NCI-H146 treated with DMSO at 0.1 percent for 48 hours (cell line): ENCODE measurements at regions not wholly inside any gene's neighbourhood (a gene's known extent, or its start where the extent isn't known, plus 50 kb on each side); places are given as distances from the start of the nearest gene placed in this dataset.
"Not testable (repeated sequence)": the region's sequence is repeated elsewhere in the genome, so short reads cannot be mapped to it uniquely, and the experiment has no call there.

Experiments used
- DNase-seq: peaks from one replicate; lab custom pipeline; 2025; ENCODE audit not compliant: unreplicated experiment; lab: John Stamatoyannopoulos, UW

DNA sequence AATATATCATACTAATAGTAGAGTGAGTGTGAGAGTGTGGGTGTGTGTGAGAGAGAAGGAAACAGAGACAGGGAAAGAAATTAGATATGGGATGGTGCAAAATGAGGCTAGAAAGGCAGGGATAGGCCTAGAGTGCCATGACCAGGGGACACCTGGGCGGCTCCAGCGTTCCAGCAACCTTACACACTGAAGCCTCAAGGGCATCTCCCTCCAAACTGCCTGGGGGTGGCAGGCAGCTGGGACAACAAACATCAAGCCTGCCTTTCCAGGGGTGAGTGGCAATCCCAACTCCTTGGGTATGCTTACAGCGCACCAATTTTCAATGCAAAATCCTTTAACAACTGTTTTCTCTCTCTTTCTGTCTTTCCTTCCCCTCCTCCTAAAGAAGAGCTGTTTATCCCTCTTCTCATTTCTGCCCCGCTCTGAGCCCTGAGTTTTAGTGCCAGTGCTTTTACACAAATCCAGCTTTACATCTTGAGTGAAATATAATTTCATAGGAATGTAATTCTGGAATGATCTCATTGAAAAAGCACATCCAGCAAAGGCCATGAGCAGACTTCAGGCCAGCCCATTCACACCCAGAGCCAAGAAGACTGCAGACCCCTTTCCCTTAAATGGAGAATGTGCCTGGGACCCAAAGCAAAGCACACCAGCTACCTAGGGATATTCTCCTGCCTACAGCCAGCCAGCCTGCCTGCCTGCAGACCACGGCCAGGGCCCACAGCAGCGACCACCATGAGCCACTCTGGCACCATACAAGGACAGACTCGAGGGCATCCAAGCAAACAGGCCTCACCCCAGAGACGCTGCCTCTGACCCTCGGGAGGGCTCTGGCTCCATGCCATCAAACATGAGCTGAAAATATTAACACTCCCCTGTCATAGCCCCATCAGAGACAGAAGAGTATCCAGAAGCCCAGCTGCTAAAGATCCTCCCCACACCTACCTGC lies 90.3 kb downstream of the RPL27A start:
- DNase-seq: no peak

DNA sequence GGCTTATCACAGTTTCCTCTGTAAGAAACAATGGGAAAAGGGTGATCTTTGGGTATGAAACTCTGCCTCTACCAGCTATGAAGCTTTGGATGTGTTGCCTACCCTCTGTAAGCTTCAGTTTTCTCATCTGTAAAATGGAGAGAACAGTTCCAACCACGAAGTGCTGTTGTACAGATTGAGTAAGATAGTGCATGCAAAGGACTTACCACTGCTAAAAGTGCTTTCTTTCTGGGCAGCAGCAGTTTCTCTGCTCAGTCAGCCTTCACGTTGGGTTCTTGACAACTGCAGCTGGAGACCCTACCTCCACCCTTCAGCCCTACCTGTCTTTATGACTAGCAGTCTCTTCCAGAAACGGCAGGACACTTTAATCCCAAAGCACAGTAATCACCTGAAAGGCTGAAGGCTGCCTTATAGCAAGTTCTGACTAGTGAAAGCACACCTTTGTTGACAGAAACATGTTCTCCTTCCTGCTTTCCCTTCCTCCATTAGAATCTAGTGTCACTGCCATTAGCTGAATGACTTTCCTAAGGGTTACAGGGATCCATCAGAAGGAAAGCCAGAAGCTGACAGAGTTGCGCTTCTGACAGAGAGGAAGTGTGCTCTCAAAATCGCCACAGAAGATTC lies 91.4 kb downstream of the RPL27A start:
- DNase-seq: no peak

DNA sequence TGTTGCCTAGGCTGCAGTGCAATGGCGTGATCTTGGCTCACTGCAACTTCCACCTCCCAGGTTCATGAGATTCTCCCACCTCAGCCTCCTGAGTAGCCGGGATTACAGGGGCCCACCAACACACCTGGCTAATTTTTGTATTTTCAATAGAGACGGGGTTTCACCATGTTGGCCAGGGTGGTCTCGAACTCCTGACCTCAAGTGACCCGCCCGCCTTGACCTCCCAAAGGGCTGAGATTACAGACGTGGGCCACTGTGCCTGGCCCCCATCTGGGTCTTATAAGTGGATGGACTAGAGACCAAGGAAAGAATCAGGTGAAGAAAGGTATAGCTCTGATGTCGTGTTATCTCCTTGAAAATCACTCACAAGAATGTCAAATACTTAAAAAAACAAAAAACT lies 92.3 kb downstream of the RPL27A start:
- DNase-seq: not testable (repeated sequence)

DNA sequence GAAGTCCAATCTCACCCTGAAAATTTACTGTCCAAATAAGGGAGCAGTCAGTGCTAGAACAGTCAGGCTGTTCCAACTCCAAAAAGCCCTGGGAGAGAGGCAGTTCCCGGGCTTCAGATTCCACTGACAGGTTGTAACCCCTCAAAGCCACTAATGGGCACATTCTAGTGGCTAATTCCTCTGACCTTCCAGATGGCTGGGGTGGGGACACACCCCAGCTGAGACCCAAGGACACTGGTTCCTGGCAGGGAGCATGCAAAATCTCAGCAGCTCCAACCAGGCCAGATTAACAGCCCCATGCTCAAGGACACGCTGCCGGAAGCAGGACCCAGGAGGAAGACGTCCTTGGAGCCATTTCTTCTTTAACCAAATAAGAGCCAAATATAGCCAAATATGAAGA lies 92.7 kb downstream of the RPL27A start:
- DNase-seq: no peak

DNA sequence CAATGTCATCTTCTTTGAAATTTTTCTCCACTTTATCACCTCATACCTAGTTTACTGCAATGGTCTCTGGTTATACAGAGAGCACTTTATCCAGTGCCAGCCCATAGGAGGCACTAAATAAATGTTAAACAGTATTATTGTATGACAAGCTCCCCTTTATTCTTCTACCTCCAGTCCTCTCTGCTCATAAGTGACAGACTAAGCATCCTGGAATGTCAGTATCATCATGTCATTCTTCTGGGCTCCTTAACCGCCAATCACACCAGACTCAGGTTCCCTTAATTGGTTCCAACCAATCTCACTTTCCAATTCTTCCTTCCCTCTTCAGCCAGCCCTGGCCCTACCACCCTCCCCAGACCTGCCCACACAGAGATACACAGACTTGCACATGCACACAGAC lies 93.1 kb downstream of the RPL27A start:
- no peak for DNase-seq

DNA sequence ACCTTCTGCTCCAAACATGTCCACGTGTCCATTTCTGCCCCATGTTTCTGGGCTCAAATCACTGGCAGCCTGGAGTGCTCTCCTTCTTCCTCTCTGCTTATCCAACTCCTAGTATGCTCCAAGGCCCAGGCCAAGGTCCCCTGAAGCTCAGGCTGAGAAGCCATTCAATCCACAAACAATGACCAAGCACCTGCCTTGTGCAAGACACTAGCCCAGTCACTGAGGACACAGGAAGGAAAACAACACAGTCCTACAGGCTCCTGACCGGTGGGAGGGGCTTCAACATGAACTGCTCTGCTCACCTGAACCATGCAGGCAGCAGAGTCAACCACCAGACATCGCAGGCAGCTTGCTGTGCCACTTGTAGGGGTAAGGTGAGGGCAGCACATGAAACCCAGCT lies 93.6 kb downstream of the RPL27A start:
- DNase-seq: no peak

DNA sequence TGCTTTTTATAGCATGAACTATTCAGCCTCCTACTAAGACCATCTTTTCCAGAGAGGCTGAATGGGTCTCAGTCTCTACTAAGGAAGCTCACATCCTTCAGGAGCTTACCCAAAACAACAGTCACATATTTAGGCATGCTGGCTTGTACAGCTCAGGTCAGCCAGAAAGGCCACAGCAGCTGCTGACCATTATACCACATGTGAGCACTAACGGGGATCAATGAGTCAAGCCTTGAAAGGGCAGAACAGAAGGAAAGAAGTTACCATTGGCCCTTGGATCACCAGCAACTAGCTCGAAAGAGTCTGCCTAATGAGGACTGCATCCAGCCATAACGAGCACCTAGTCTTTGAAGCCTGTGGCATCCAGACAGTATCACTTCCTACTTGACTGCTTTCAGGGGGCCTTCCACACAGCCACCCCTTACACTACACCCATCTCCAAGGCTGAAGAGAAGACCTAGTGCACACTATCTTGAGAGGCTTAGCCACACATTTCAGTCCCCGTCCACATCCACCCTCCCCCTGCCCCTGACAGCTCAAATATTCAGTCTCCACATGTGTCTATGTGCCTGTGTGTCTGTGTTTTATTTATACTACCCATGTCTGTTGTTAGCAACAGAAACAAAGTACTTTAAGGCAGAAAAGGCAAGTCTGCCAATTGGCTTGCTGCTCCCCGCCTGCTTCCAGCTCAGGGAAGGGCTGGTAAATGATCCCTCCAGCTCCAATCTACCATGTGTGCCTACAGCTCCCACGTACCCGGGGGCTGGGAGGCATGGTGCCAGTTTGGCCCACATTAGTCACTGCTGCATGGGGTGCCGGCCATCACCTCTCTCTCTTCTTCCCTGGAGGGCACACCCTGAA lies 95.5 kb downstream of the RPL27A start:
- no peak for DNase-seq

DNA sequence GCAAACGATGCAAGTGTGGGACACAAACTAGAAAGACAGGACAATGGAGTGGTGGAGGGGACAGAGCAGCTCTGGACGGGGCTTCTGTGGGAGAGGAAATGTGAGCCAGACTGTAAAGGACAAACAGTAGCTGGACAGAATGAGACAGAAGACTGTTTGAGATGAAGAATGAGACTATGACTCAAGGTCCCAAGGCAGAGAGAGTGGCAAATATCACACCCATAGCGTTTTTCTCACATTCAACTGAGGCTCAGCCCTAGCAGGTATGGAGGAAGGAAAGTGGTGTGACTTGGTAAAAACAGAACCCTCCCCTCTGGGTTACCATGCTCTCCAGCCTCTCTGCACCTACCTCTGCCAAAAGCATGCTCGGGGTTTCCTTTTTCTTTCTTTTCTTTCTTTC lies 96.5 kb downstream of the RPL27A start:
- no peak for DNase-seq

DNA sequence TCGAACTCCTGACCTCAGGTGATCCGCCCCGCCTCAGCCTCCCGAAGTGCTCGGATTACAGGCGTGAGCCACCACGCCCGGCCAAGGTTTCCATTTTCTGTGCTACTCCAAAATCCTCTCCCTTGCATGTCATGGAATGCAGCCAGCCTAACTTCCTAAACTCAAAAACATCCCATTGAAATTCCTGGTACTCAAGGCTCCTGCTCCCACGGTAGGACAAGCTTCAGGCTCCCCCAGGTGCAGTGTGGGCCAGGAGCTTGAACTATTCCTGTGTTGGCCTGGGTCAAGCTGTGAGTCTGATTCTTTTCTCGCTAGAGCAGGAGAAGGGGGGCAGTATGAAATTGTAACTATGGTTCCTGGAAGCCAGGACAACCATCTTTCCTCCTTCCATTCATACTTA lies 97.1 kb downstream of the RPL27A start:
- no peak for DNase-seq

DNA sequence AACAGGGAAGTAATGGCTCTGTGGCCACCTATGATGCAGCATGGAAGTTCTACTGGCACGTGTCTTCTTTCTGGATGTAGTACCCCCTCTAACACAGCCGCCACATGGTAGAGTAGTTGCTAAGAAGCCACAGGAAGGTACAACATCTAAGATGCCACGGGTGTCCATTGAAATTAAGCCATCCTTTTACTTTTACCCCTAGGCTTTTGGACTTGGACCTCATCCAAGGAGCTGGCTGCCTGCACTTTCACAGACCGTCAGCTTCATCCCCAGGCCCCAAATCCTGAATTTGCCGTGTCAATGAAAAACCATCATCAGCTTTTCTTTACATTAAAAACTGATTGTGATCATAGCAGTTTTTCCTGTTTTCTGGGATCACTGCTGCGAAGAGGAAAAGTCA lies 102.4 kb downstream of the RPL27A start:
- DNase-seq: no peak

DNA sequence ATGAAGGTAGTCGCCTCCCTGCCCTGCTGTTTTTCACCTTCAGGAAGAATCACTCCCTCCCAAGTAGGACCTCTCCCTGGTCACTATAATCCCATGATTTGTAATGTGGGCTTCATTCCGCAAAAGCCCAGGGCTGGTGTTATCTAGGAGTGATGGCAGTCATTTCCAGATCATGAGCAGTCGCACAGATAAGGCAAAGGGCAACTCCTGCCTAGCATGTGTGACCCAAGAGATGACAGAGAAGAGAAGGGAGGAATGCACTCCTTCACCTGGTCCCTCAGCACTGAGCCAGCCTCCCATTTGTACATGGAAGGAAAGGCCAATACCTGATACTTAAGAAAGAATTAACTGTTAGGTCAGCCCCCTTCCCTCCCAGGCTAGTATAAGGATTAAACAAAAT lies 102.9 kb downstream of the RPL27A start:
- DNase-seq: no peak

DNA sequence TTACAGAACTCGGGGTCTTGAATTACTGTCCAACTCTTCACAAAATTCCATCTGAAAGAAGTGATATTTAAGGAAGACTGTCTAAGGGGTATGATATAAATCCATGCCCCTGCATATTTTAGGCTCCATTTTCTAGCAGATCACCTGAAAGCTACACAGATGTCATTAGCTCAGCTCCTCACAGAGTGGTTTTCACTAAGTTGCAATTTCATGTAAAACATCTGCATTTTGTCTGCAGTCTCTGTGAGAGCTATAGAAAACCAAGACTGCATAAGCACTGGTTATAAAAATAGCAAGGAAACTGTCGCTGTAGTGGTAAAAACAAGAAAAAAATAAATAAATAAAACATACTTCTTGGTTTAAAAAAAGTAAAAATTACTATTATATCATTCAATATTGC lies 103.4 kb downstream of the RPL27A start:
- DNase-seq: no peak

DNA sequence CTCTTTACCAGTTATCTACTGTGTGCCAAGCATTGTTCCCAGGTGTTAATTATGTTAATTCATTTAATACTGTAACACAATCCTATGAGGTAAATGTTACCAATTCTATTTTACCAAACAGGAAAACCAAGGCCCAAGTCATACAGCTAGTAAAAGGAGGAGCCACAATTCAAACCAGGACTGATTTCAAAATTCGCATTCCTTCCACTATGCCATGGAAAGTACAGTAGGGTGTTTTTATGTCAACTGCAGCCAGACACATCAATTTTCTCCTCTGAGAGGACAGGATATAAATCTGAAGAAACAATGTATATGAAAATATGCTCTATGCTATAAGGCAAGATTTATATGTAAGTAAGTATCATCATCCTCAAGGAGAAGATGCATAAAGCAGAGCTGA lies 104.3 kb downstream of the RPL27A start:
- DNase-seq: no peak

DNA sequence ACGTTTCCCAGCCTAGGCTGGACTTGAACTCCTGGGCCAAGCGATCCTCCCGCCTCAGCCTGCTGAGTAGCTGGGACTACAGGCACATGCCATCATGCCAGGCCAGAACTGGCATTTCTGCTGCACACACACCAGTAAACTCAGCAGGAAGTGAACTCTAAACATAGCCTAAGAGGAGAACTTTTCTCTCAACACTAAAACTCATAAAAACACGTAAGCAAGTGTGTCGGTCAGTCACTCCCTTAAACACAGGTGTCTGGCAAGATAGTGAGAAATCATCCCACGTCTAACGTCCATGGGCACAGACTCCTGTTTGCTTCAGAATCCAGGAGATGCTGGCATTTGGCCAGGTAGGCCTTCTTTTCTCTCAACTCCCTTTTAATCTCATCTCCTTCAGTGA lies 104.8 kb downstream of the RPL27A start:
- no peak for DNase-seq

DNA sequence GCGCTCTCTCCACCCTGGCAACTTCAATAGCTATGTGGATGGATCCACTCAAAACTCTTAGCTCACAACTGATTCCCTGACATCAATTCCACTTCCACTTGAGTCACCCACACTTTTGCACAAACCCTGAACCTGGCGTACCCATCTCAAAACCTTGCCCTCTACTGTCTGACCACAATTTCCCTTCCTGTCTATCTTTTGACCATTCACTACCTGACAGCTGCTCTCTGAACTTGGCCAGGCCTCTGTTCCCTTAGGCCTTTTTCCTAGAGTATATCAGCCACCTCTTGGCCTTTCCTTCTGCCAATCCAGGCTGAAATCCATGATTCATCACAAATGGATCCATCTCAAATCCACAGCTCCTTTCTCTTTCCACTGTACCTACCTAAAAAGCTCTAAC lies 106.0 kb downstream of the RPL27A start:
- no peak for DNase-seq

DNA sequence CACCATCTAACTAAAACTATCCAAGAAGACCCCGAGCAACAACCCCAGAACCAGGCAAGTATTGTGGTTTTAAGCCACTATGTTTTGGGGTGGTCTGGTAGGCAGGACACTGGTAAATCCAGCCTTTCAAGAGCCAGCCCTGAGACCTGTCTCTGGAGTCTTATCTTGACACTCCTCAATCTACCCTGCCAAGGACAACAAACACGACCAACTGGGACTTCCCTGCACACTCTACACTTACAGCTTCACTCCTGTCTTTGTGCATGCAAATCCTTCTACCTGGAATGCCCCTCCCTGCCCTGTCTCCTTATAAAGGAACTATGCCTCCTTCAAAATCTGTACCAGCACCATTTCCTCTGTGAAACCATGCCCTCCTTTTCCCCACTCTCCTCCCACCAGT lies 107.3 kb downstream of the RPL27A start:
- no peak for DNase-seq

DNA sequence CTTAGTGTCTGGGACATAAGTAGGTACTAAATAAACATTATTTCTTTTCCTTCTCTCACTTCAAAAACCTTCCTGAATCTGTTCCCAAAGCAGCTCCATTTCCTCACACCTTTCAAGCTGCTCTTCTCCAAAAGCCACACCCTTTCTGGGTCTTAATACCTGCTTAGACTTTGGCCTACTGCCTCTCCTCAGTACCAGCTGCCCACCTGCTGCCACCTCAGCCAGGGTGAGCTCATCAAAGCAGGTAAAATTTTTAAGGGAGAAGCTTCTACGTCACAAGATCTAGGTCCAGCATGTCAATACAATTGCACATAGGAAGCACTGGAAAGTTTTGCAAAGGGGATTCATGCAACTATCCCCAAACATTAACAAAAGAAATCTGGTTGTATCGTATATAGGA lies 108.4 kb downstream of the RPL27A start:
- DNase-seq: no peak

DNA sequence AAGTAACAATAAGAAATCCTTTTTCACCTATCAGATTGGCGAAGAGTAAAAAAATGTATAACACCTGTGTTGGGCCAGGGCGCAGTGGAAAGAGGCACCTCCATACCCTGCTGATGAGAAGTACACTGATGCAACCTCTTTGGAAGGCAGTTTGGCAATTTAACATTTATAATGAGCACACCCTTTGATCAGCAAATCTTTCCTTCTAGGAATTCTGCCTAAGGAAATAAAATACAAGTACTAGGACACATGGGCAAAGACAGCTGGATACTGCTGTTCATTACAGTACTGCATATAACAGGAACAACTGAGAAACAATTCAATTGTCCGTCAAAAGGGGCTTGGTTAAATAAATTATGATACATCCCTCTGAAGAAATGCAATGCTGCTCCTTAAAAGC lies 110.1 kb downstream of the RPL27A start:
- no peak for DNase-seq

DNA sequence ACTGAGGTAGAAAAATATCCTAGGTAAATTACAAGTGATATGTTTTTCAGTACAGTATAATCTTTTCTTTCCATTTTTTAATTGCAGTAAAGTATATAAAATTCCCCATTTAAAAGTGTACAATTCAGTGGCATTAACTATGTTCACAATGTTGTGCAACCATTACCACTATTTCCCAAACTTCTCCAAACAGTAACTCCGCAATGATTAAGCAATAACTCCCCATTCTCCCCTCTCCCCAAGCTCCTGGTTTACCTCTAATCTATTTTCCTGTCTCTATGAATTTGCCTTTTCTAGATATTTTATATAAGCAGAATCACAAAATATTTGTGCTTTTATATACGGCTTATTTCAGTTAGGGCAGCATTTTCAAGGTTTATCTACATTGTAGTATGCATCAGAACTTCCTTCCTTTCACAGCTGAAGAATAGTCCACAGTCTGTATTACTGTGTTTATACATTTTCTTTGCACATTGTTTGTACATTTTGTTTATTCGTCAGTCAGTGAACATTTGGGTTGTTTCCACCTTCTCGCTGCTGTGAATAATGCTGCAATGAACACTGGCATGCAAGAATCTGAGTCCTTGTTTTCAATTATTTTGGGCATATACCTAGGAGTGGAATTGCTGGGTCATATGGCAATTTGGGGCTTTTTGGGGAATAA lies 110.7 kb downstream of the RPL27A start:
- DNase-seq: no peak

DNA sequence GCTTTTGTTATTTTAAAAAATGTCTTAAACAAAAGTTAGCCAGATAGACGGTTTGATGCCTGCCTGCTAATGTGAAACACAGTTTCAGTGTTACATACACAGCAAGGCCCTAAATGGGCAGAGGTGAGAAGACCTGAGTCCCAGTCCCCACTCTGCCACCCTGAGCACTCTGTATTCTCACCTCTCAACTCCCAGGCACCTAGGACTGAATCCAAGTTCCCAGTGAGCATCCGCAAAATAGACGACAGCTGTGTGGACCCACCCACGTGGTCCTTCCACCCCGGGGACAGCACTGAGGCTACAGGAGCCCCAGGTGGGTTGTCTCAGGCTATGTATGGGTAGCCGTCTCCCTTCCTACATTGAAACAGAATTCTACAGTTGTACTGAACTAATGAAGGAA lies 111.5 kb downstream of the RPL27A start:
- no peak for DNase-seq

DNA sequence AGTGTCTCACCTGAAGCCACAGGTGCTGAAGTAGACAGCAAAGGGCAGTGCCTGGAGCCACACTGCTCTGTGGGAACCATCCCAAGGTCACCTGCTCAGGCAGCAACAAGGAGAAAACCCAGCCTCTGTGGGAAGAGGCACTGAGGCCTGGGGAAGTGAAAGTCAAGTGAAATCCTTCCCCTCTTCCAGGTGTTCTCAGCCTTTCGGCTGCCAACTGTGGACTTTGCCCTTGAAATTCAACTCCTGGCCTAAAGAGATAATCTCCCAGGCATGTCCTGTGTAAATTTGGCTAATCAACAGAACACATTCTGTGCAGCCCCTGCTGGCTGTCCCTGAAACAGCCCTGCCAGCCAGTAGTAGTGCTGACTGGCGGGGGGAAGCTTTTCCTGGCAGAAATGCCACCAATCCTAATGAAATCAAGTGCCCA lies 112.1 kb downstream of the RPL27A start:
- peak; percentile 51 for DNase-seq
